MM.1S (cell line): ENCODE measurements at regions not wholly inside any gene's neighbourhood (a gene's known extent, or its start where the extent isn't known, plus 50 kb on each side); places are given as distances from the start of the nearest gene placed in this dataset.

Experiments
- DNase-seq: peaks from one replicate; pipeline ENCODE4 v3.0.0-alpha.2; 2015
- H2AFZ ChIP-seq: fragments of 300-600 bp; sonication (generic); 2 replicates; pipeline ENCODE4 v1.6.0; 2016; ENCODE audit warnings: antibody characterized with exemption, low read length
- H3F3A ChIP-seq: fragments of 300-600 bp; sonication (generic); 2 replicates; pipeline ENCODE4 v1.6.1; 2016; ENCODE audit warnings: mild to moderate bottlenecking, antibody characterized with exemption, low read length, moderate library complexity, mixed read lengths; ENCODE audit not compliant: insufficient read depth
- H3K27ac ChIP-seq: fragments of 300-600 bp; sonication (generic); 2 replicates; pipeline ENCODE4 v1.5.1; 2016; ENCODE audit warnings: mild to moderate bottlenecking, low read length
- H3K27me3 ChIP-seq: fragments of 300-600 bp; sonication (generic); replicated peaks from 2 replicates; pipeline ENCODE4 v1.6.0; 2016; ENCODE audit warnings: low read length; ENCODE audit not compliant: insufficient read depth
- H3K36me3 ChIP-seq: fragments of 300-600 bp; sonication (generic); replicated peaks from 2 replicates; pipeline ENCODE4 v1.6.1; 2016; ENCODE audit warnings: mild to moderate bottlenecking, low read length, mixed read lengths; ENCODE audit not compliant: insufficient read depth
- H3K4me1 ChIP-seq: fragments of 300-600 bp; sonication (generic); 2 replicates; pipeline ENCODE4 v1.6.1; 2016; ENCODE audit warnings: low read length, mixed read lengths
- H3K4me2 ChIP-seq: fragments of 300-600 bp; sonication (generic); 2 replicates; pipeline ENCODE4 v1.6.0; 2016; ENCODE audit warnings: low read depth, low read length
- H3K4me3 ChIP-seq: fragments of 300-600 bp; sonication (generic); 2 replicates; pipeline ENCODE4 v1.5.1; 2016; ENCODE audit warnings: low read length, mixed read lengths
- H3K79me2 ChIP-seq: fragments of 300-600 bp; sonication (generic); 2 replicates; pipeline ENCODE4 v1.6.1; 2016; ENCODE audit warnings: mixed run types, low read length, mixed read lengths
- H3K9ac ChIP-seq: fragments of 300-600 bp; sonication (generic); 2 replicates; pipeline ENCODE4 v1.6.1; 2016; ENCODE audit warnings: low read length, mixed read lengths
- H3K9me2 ChIP-seq: fragments of 300-600 bp; sonication (generic); replicated peaks from 2 replicates; pipeline ENCODE4 v1.6.1; 2016; ENCODE audit warnings: mild to moderate bottlenecking, low read length, mixed read lengths; ENCODE audit not compliant: insufficient read depth
- H3K9me3 ChIP-seq: fragments of 300-600 bp; sonication (generic); replicated peaks from 2 replicates; pipeline ENCODE4 v1.6.1; 2016; ENCODE audit warnings: mild to moderate bottlenecking, low read length, mixed read lengths; ENCODE audit not compliant: insufficient read depth
- H4K20me1 ChIP-seq: fragments of 300-600 bp; sonication (generic); 2 replicates; pipeline ENCODE4 v1.6.1; 2016; ENCODE audit warnings: mild to moderate bottlenecking, low read length, moderate library complexity, mixed read lengths; ENCODE audit not compliant: insufficient read depth
- EZH2 ChIP-seq: fragments of 300-600 bp; sonication (generic); optimal IDR thresholded peaks from 2 replicates; pipeline ENCODE3; 2017; ENCODE audit warnings: low read depth, mild to moderate bottlenecking, antibody characterized with exemption, low read length, mixed read lengths
- EZH2phosphoT487 ChIP-seq: fragments of 300-600 bp; sonication (generic); IDR thresholded peaks from 2 replicates; pipeline ENCODE4 v1.6.1; 2018; ENCODE audit warnings: antibody characterized with exemption, low read length
- TF ChIP-seq, protein P1 (sequence below): fragments of 300-600 bp; sonication (generic); IDR thresholded peaks from 2 replicates; pipeline ENCODE4 v1.5.1; 2016; ENCODE audit warnings: antibody characterized with exemption, low read length, mixed read lengths

DNA sequence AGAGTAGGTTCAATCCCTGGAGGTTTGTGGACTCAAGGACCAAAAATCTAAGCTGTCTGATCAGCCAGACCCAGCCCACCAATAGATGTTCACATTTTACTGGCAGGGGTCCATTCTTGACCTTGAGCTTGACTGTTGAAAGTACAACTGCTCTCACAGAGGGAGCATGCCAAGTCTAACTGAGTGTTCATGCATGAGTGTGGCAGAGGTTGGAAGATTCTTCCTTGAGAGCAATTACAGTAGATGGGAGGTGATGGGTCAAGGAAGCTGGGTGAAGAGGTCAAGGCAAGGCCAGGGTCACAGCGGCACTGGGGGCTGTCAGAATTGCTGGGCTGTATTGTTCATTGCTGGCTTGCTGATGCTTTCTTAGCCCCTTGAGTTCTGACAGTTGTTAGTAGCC, 202.8 kb upstream of the SVIL start:
- Histone ChIP-seq H3K4me1 (no peaks in the 10 kb centered on the region), H3K79me2 (no peaks in the 10 kb centered on the region), H3K27ac (no peak overlapping the region), H3K4me2 (no peak overlapping the region), H3K9me2 (no peaks in the 10 kb centered on the region), H3K4me3 (no peak overlapping the region), H3K9me3 (no peaks in the 10 kb centered on the region), H3F3A (no peaks in the 10 kb centered on the region), H2AFZ (no peak overlapping the region), H3K36me3 (no peaks in the 10 kb centered on the region), H3K9ac (no peak overlapping the region), H4K20me1 (no peaks in the 10 kb centered on the region), H3K27me3 (no peaks in the 10 kb centered on the region)
- no peak for DNase-seq
- TF ChIP-seq, protein P1, sequence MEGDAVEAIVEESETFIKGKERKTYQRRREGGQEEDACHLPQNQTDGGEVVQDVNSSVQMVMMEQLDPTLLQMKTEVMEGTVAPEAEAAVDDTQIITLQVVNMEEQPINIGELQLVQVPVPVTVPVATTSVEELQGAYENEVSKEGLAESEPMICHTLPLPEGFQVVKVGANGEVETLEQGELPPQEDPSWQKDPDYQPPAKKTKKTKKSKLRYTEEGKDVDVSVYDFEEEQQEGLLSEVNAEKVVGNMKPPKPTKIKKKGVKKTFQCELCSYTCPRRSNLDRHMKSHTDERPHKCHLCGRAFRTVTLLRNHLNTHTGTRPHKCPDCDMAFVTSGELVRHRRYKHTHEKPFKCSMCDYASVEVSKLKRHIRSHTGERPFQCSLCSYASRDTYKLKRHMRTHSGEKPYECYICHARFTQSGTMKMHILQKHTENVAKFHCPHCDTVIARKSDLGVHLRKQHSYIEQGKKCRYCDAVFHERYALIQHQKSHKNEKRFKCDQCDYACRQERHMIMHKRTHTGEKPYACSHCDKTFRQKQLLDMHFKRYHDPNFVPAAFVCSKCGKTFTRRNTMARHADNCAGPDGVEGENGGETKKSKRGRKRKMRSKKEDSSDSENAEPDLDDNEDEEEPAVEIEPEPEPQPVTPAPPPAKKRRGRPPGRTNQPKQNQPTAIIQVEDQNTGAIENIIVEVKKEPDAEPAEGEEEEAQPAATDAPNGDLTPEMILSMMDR = no peak
- TF ChIP-seq EZH2 (no peak), EZH2phosphoT487 (no peak)

DNA sequence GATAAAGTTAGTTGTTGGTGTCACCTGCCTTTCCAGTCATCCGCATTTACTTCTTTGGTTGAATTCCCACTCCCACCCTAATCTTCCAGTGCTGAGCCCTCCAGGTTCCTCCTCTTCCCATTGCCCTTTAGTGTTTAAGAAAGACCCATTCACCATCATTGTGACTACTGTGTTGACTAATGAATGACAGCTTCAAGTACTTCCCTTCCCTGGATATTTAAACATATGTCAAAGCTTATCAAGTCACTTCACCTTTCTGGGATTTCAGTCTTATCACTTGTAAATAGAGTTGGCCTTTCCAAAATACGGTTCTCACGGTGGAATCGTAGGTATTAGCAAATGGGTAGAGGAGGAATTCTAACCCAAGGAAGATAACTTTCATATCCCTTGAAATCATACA, 201.6 kb upstream of the SVIL start:
- Histone ChIP-seq H3K9me3 (no peaks in the 10 kb centered on the region), H3K4me3 (no peak overlapping the region), H3K4me2 (no peak overlapping the region), H4K20me1 (no peaks in the 10 kb centered on the region), H3K36me3 (no peaks in the 10 kb centered on the region), H3F3A (no peaks in the 10 kb centered on the region), H3K79me2 (no peaks in the 10 kb centered on the region), H3K9me2 (no peaks in the 10 kb centered on the region), H3K27ac (no peak overlapping the region), H3K27me3 (no peaks in the 10 kb centered on the region), H2AFZ (no peak overlapping the region), H3K4me1 (no peaks in the 10 kb centered on the region), H3K9ac (no peak overlapping the region)
- TF ChIP-seq EZH2 = no peak
- TF ChIP-seq, protein P1 = no peak
- TF ChIP-seq EZH2phosphoT487 = no peak
- DNase-seq = no peak

DNA sequence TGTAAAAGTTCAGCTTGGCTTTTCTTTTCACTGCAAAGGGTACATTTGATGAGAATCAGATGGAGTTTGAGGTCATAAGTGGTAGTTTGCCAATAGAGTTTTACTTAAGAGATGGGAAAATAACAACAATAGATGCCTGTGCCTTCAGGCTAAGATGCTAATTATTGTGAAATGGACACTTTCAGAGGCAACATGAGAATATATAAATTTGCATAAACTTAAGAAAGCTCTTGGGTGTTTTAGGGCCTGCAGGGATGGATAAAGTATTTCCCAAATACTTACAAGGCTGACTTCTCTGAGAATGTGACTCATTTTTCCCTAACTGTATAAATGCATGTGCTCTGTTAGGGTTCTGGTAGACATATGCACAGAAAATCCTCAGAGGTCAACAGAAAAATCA, 200.3 kb upstream of the SVIL start:
- no peaks in the 10 kb centered on the region for H3K9me2 ChIP-seq
- H3K4me3 ChIP-seq = no peak overlapping the region
- H4K20me1 ChIP-seq = no peaks in the 10 kb centered on the region
- H2AFZ ChIP-seq = no peak overlapping the region
- no peaks in the 10 kb centered on the region for H3K36me3 ChIP-seq
- DNase-seq = no peak
- H3K27me3 ChIP-seq = no peaks in the 10 kb centered on the region
- H3F3A ChIP-seq = no peaks in the 10 kb centered on the region
- H3K4me2 ChIP-seq = no peak overlapping the region
- no peaks in the 10 kb centered on the region for H3K4me1 ChIP-seq
- no peak overlapping the region for H3K9ac ChIP-seq
- H3K79me2 ChIP-seq = no peaks in the 10 kb centered on the region
- no peak for TF ChIP-seq EZH2
- no peak for TF ChIP-seq EZH2phosphoT487
- TF ChIP-seq, protein P1 = no peak
- H3K27ac ChIP-seq = no peak overlapping the region
- H3K9me3 ChIP-seq = no peaks in the 10 kb centered on the region
